ENCODE measurements at regions not wholly inside any gene's neighbourhood (a gene's known extent, or its start where the extent isn't known, plus 50 kb on each side); places are given as distances from the start of the nearest gene placed in this dataset.
"Not testable (repeated sequence)": the region's sequence is repeated elsewhere in the genome, so short reads cannot be mapped to it uniquely, and the experiment has no call there.

DNA sequence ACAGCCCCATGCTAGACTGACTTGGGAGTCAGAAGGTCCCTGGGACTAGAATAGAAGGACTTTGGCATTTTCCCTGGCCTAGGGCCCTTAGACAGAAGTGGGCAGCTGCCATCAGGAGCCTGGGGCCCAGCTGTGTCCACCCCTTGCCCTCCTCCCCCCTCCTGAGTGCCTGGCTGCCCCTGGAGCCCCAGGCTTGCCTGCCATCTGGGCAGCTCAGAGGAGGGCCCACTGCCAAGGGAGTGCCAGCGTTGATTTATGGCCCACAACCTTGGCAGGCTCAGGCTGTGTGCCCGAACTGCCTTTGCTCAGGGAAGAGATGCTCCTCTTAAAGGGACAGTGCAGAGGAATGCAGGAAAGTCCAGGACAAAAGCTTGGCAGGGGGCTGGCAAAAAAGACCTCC, 439.1 kb downstream of the SPATA31A7 start:
- not testable (repeated sequence) for H3K9me3 Mint-ChIP-seq, H3K27ac Mint-ChIP-seq, H3K27me3 Mint-ChIP-seq, H3K36me3 Mint-ChIP-seq, H3K4me1 Mint-ChIP-seq, H3K4me3 Mint-ChIP-seq

DNA sequence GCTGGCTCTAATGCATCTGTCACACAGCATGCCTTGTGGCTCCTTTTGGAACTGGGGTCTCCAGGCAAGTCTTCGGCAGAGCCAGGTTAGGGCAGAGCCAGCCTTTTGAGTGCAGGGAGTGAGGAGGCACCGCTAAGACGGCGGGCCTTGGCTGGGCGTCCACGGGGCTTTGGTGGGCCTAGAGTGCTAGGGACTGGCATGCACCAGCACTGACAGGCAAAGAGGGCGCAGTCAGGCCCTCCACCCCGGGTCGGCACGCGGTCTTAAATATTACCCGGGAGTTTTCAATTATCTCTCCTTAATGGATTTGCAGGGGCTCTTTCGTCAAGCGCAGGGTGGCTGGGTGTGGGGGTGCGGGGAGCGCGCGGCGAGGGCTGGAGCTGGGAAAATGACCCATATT, 444.4 kb downstream of the SPATA31A7 start:
- no peaks in the 10 kb centered on the region for H3K4me1 Mint-ChIP-seq
- H3K27me3 Mint-ChIP-seq, result no peaks in the 10 kb centered on the region
- no peak overlapping the region for H3K4me3 Mint-ChIP-seq
- H3K36me3 Mint-ChIP-seq, result no peaks in the 10 kb centered on the region
- peaks cover 0 to 1% (median 0%) of the 10 kb centered on the region in 3 donors for H3K9me3 Mint-ChIP-seq
- no peak overlapping the region for H3K27ac Mint-ChIP-seq

DNA sequence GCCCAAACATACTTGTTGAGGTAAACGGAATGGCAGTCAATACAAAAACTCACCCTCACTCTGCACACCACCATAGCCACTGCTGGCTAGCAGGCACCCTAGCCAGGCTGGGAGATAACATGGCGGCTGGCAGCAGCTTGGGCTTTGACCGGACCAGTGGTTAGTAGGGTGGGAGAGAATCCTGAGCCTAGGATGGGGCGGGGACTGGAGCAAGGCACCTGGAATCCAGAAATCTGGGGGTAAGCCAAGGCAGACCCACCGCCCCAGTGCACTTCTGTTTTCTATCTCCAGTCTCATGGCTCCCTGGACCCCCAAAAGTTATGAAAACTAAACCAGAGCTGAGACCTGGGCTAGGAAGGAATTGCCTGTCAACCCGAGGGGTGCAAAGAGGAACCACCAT, 474.4 kb downstream of the SPATA31A7 start:
- not testable (repeated sequence) for H3K4me1 Mint-ChIP-seq, H3K9me3 Mint-ChIP-seq, H3K27me3 Mint-ChIP-seq, H3K36me3 Mint-ChIP-seq, H3K27ac Mint-ChIP-seq, H3K4me3 Mint-ChIP-seq

DNA sequence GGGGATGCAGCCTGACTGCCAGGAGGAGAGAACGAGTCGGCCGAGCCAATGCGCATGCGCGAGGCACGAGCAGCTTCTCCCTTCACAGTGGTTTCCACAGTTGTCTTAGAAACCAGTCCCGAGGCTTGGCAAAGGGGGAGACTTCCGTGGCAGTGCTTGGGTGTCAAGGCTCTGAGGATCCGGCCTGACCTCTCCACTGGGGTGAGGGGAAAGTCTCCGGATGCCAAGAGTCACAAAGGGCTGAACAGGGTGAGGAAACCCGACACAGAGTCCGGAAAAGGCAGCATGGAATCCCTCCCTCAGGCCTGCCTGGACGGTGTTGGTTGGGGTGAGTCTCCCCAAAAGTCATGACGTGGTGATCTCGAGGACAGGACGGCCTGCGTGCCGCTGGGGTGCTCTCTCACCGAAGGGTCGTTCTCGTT, 475.5 kb downstream of the SPATA31A7 start:
- H3K9me3 Mint-ChIP-seq, result peaks cover 0 to 4% (median 3%) of the 10 kb centered on the region in 3 donors
- no peak overlapping the region for H3K27ac Mint-ChIP-seq

DNA sequence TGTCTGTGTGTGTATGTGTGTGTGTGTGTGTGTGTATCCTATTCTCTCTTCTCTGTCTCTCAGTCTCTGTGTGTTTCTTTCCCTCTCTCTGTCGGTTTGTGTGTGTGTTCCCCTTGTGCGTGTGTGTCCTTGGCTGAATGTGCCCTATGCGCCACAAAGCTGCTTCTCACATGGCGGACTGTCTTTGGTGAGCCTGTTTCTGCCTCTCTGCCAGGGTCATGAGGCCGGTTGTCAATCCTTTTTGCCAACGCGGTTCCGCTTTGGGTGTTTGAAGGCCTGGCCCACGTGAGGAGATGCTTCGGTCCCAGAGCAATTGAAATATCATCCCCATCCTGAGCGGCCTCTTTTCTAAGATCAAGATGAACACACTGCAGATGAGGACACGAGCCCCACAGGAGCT, 476.0 kb downstream of the SPATA31A7 start:
- Mint-ChIP-seq H3K4me1 (no peaks in the 10 kb centered on the region), H3K36me3 (no peaks in the 10 kb centered on the region), H3K4me3 (no peak overlapping the region), H3K27me3 (no peaks in the 10 kb centered on the region), H3K9me3 (peaks cover 0 to 4% (median 3%) of the 10 kb centered on the region in 3 donors), H3K27ac (no peak overlapping the region)

More for the DNA sequence above, 475.5 kb downstream of the SPATA31A7 start:
- Mint-ChIP-seq H3K27me3 (no peaks in the 10 kb centered on the region), H3K36me3 (no peaks in the 10 kb centered on the region), H3K4me3 (no peak overlapping the region), H3K4me1 (no peaks in the 10 kb centered on the region)

DNA sequence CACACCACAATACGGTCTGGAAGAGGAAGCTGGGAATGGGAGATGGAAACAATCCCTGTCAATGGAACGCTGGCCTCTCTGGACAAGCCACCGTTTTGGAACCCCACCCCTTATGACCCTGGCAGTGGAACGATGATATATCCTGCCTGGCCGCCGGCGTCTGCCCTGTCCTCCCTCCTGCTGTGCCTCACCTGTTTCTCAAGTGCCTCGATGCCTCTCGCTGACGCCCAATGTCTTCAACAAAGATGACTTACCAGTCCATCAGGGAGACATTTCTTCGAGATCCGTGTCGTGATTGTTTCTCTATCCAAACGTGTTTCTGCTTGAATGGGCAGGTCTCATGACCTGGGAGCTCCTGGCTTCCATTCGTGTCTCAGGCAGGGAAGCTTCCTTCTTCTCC, 476.5 kb downstream of the SPATA31A7 start:
- Mint-ChIP-seq H3K9me3 (peaks cover 1 to 5% (median 4%) of the 10 kb centered on the region in 3 donors), H3K4me1 (no peaks in the 10 kb centered on the region), H3K27ac (no peak overlapping the region), H3K4me3 (no peak overlapping the region), H3K27me3 (no peaks in the 10 kb centered on the region), H3K36me3 (no peaks in the 10 kb centered on the region)

DNA sequence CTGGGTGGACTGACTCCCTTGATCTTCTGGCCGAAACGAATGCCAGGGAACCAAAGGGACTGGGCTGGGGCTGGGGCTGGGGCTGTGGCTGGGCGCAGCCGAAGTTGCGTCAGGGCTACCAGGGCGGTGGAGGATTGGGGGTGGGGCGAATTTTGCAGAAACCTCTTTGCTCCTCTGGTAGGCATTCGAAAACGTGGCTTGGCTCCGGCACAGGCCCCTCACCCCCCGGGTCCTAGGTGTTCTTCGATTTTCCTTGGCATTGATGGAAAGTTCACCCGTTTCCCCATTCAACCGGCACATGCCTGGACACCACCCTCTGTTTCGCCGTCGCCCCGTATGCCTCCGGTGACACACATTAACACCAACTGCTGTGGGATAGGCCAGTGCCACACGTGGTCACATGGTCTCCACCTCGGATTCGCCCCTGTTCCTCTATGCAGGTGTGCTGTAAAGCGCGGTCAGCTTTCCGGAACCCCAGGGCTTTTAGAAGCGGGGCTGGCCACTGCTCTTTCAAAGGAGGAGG, 477.1 kb downstream of the SPATA31A7 start:
- Mint-ChIP-seq H3K4me3 (no peak overlapping the region), H3K4me1 (no peaks in the 10 kb centered on the region), H3K9me3 (peaks cover 1 to 5% (median 4%) of the 10 kb centered on the region in 3 donors), H3K36me3 (no peaks in the 10 kb centered on the region), H3K27ac (no peak overlapping the region), H3K27me3 (no peaks in the 10 kb centered on the region)

DNA sequence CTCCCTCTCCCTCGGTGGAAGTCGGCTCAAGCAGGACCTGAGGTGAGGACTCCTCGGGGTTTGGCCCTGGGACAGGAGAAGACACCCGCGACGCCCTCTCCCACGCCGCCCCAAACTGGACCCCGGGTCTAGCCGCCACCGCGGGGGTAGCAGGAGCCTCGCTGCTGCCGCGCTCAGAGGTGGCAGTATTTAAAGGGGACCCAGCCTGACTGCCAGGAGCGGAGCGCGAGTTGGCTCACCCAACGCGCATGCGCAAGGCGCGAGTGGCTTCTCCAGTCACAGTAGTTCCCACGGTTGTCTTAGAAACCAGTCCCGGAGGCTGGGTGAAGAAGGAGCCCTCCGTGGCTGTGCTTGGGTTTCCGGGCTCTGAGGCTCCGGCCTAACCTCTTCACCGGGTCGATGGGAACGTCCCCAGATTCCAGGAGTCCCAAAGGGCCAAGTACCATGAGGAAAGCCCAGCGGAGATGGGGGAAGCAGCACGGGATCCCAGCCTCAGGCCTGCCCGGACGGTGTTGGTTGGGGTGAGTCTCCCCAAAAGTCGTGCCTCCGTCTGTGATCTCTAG, 477.8 kb downstream of the SPATA31A7 start:
- H3K4me3 Mint-ChIP-seq, result no peak overlapping the region
- no peaks in the 10 kb centered on the region for H3K27me3 Mint-ChIP-seq
- no peak overlapping the region for H3K27ac Mint-ChIP-seq
- no peaks in the 10 kb centered on the region for H3K4me1 Mint-ChIP-seq
- H3K36me3 Mint-ChIP-seq, result no peaks in the 10 kb centered on the region
- peaks cover 1 to 5% (median 4%) of the 10 kb centered on the region in 3 donors for H3K9me3 Mint-ChIP-seq

DNA sequence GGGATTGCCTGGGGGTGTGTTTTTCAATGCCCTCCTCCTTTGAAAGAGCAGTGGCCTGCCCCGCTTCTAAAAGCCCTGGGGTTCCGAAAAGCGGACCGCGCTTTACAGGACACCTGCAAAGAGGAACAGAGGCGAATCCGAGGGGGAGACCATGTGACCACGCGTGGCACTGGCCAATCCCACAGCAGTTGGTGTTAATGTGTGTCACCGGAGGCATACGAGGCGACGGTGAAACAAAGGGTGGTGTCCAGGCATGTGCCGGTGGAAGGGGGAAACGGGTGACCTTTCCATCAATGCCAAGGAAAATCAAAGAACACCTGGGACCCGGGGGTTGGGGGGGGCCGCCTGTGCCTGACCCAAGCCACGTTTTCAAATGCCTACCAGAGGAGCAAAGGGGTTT, 478.4 kb downstream of the SPATA31A7 start:
- H3K27me3 Mint-ChIP-seq, H3K27ac Mint-ChIP-seq, H3K9me3 Mint-ChIP-seq, H3K36me3 Mint-ChIP-seq, H3K4me3 Mint-ChIP-seq, H3K4me1 Mint-ChIP-seq: not testable (repeated sequence)

DNA sequence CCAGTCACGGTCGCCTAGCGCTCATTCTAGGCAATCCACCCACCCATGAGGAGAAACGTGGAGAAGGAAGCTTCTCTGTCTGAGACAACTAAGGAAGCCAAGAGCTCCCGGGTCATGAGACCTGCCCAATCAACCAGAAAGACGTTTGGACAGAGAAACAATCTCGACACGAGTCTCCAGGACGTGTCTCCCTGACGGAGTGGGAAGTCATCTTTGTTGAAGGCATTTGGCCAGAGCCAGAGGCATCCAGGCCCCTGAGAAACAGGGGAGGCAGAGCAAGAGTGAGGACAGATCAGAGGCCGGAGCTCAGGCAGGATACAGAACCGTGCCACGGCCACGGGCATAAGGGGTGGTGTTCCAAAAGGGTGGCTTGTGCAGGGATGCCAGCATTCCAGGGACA, 479.0 kb downstream of the SPATA31A7 start:
- Mint-ChIP-seq H3K4me1 (no peaks in the 10 kb centered on the region), H3K27ac (no peak overlapping the region), H3K9me3 (peaks cover 4 to 7% (median 4%) of the 10 kb centered on the region in 3 donors), H3K4me3 (no peak overlapping the region), H3K27me3 (no peaks in the 10 kb centered on the region), H3K36me3 (no peaks in the 10 kb centered on the region)

DNA sequence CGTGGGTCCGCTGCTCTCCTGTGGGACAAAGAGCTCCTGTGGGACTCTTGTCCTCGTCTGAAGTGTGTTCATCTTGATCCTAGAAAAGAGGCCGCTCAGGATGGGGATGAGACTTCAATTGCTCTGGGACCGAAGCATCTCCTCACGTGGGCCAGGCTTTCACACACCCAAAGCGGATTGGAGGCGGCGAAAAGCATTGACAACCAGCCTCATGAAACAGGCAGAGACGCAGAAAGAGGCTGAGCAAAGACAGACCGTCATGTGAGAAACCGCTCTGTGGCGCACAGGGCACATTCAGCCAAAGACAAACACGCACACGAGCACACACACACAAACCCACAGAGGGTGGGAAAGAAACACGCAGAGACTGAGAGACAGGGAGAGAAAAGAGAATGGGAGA, 479.5 kb downstream of the SPATA31A7 start:
- no peak overlapping the region for H3K27ac Mint-ChIP-seq
- H3K9me3 Mint-ChIP-seq, result peaks cover 4 to 7% (median 4%) of the 10 kb centered on the region in 3 donors
- H3K36me3 Mint-ChIP-seq, result no peaks in the 10 kb centered on the region

DNA sequence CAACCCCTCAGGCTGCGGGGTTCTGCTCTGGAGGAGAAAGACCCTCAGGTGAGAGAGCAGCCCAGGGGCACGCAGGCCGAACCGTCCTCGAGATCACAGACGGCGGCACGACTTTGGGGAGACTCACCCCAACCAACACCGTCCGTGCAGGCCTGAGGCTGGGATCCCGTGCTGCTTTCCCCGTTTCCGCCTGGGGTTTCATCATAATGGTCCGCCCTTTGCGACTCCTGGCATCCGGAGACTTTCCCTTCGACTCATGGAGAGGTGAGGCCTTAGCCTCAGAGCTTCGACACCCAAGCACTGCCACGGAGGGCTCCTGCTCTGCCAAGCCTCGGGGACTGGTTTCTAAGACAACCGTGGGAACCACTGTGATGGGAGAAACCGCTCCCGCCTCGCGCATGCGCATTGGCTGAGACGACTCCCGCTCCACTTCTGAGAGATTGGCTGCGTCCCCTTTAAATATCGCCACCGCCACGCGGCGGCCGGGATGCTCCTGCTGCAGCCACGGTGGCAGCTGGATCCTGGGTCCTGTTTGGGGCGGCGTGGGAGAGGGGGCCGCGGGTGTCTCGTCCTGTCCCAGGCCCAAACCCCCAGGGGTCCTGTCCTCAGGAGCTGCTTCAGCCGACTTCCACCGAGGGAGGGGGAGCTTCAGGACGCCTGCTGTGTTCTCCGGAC, 480.1 kb downstream of the SPATA31A7 start:
- H3K27ac Mint-ChIP-seq, H3K36me3 Mint-ChIP-seq, H3K27me3 Mint-ChIP-seq, H3K4me3 Mint-ChIP-seq, H3K9me3 Mint-ChIP-seq, H3K4me1 Mint-ChIP-seq: not testable (repeated sequence)

More for the DNA sequence above, 479.5 kb downstream of the SPATA31A7 start:
- Mint-ChIP-seq H3K4me3 (no peak overlapping the region), H3K4me1 (no peaks in the 10 kb centered on the region), H3K27me3 (no peaks in the 10 kb centered on the region)

DNA sequence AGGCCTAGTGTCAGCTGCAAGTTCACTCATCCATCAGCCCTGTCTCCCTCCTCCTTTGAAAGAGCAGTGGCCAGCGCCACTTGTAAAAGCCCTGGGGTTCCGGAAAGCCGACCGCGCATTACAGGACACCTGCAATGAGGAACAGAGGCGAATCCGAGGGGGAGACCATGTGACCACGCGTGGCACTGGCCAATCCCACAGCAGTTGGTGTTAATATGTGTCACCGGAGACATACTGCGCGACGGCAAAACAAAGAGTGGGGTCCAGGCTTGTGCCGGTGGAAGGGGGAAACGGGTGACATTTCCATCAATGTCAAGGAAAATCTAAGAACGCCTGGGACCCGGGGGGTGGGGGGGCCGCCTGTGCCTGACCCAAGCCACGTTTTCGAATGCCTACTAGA, 480.8 kb downstream of the SPATA31A7 start:
- no peak overlapping the region for H3K27ac Mint-ChIP-seq
- no peaks in the 10 kb centered on the region for H3K27me3 Mint-ChIP-seq
- peaks cover 4 to 7% (median 4%) of the 10 kb centered on the region in 3 donors for H3K9me3 Mint-ChIP-seq
- no peaks in the 10 kb centered on the region for H3K4me1 Mint-ChIP-seq
- no peak overlapping the region for H3K4me3 Mint-ChIP-seq
- H3K36me3 Mint-ChIP-seq, result no peaks in the 10 kb centered on the region

DNA sequence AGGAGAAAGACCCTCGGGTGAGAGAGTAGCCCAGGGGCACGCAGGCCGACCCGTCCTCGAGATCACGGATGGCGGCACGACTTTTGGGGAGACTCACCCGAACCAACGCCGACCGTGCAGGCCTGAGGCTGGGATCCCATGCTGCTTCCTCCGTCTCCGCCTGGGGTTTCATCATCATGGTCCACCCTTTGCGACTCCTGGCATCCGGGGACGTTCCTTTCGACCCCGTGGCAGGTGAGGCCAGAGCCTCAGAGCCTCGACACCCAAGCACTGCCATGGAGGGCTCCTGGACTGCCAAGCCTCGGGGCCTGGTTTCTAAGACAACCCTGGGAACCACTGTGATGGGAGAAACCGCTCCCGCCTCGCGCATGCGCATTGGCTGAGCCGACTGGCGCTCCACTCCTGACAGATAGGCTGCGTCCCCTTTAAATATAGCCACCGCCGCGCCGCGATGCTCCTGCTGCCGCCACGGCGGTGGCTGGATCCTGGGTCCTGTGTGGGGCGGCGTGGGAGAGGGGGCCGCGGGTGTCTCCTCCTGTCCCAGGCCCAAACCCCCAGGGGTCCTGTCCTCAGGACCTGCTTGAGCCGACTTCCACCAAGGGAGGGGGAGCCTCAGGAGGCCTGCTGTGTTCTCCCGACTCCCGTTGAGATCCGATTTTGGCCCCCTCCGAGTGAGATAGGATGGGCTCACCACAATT, 481.6 kb downstream of the SPATA31A7 start:
- Mint-ChIP-seq H3K27ac (no peak overlapping the region), H3K36me3 (no peaks in the 10 kb centered on the region), H3K4me1 (no peaks in the 10 kb centered on the region), H3K27me3 (no peaks in the 10 kb centered on the region), H3K9me3 (peaks cover 4 to 7% (median 4%) of the 10 kb centered on the region in 3 donors), H3K4me3 (no peak overlapping the region)

DNA sequence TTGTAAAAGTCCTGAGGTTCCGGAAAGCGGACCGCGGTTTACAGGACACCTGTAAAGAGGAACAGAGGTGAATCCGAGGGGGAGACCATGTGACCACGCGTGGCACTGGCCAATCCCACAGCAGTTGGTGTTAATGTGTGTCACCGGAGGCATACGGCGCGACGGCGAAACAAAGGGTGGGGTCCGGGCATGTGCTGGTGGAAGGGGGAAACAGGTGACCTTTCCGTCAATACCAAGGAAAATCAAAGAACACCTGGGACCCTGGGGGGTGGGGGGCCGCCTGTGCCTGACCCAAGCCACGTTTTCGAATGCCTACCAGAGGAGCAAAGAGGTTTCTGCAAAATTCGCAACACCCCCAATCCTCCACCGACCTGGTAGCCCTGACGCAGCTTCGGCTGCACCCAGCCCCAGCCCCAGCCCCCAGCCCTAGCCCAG, 482.3 kb downstream of the SPATA31A7 start:
- not testable (repeated sequence) for H3K4me1 Mint-ChIP-seq, H3K4me3 Mint-ChIP-seq, H3K36me3 Mint-ChIP-seq, H3K27ac Mint-ChIP-seq, H3K27me3 Mint-ChIP-seq, H3K9me3 Mint-ChIP-seq
